Suppressor macrophage treated with lipopolysaccharide for 4 hours (primary cell): ENCODE measurements at regions not wholly inside any gene's neighbourhood (a gene's known extent, or its start where the extent isn't known, plus 50 kb on each side); places are given as distances from the start of the nearest gene placed in this dataset.
"Not testable (repeated sequence)": the region's sequence is repeated elsewhere in the genome, so short reads cannot be mapped to it uniquely, and the experiment has no call there.

Source experiments
- DNase-seq: peaks from one replicate; pipeline ENCODE4 v3.0.0-alpha.2; 2020

DNA sequence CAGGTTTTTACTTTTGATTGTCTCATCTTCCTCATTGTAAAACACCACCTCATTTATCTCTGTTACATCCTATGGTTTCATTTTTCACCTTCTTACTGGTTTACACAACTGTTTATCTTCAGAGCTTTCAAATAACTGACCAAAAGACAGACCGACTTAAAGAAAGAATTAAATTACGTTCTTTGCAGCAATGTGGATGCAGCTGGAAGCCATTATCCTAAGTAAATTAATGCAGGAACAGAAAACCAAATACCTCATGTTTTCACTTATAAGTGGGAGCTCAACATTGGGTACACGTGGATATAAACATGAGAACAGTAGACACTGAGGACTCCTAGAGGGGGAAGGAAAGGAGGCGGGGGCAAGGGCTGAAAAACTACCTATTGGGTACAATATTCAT lies 729.0 kb upstream of the USP15 start:
- no peak for DNase-seq

DNA sequence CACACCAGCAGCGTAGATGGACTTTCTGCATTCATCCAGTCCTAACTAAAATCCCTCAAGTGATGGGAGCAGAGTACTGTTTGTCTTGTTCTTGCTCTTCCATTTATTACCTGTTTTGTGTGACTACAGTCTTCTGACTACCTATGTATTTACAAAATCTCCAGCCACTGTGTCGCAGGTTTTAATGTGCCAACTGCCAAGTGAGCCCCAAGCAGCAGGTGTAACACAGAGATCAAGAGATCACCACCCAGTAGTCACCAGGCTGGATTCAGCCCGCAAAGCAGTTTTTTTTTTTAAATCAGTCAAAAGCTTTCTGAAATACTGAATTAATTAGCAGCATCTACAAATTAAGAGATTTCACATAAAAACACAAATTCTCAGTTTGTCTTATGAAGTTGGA lies 724.1 kb upstream of the USP15 start:
- DNase-seq, result no peak

GRCh38 chr12:61536525-61536924 lies 723.7 kb upstream of the USP15 start:
- DNase-seq, result no peak

GRCh38 chr12:61538951-61539350 lies 721.3 kb upstream of the USP15 start:
- DNase-seq, result no peak

DNA sequence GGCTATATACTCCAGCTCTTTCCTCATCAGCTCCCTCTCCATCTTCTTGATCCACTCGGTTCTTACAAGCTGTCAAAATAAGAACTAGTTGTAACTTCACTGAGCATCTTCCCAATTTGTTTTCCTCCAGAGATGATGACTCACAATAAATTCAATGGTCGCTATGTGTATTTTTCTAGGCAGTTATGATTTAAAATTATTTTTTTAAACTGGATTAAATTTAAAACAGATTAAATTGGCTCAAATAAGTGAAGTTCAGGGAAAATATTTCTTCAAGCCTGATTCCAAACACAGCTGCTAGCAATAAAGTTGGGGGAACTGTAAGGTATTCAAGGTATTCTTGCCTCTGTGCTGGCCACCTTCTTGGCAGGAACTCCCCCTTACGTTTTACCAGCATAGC lies 717.7 kb upstream of the USP15 start:
- no peak for DNase-seq

DNA sequence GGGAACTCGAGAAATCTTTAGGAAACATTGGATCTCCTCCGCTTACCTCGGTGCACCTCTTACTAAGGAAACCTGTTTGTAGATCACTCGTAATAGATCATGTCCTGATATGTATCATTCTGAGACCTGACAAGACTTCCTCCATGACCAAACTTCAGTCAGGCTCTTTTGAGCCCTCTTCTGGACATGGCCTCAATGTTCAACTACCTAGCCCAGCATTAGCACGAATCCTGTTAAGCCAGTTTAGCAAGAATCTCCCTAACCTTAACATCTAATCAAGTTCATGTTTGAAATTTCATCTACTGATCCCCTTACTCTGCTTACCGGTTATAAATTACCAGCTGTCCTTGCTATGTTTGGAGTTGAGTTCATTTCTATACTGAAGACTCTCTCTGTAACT lies 713.9 kb upstream of the USP15 start:
- DNase-seq, result no peak

GRCh38 chr12:61553091-61553490 lies 707.1 kb upstream of the USP15 start:
- DNase-seq, result no peak

- no peak for DNase-seq
These were observed 705.8 kb upstream of the USP15 start for GRCh38 chr12:61554268-61555008.

DNA sequence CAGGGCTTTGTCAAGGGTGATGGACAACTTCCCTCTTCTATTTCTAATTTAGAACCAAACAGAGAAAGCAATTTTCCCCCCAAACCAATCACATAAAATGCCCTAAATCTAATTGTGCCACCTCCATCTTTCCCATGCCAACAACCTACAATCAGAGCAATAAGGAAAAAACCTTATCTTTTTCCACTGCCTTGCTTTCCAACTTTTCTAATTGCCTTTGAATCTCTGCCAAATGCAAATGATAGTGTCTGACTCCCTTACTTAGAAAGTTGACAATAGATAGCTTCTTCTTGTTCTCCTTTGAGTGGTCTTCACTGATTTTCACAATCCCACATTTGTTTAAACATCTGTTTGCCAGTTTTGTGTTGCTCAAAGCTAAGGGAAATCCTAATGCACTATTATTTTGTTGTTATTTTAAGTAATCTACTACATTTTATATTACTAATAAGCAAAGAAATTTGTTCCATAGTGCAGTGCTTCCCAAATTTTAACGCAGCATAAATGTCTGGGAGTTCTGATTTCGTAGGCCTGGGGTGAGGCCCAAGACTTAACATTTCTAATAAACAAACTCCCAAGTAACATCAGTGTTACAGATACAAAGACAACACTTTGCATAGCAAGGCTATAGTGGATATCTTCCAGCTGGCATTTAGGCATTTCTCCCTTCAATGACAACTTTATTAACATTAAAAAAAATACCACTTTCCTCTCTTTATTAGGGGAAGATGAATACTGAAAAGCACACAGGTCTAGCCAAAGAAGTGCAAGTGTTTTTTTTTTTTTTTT lies 696.3 kb upstream of the USP15 start:
- no peak for DNase-seq

GRCh38 chr12:61564466-61564865 lies 695.7 kb upstream of the USP15 start:
- no peak for DNase-seq

- DNase-seq, result no peak
These were observed 694.0 kb upstream of the USP15 start for GRCh38 chr12:61566183-61566582.

DNA sequence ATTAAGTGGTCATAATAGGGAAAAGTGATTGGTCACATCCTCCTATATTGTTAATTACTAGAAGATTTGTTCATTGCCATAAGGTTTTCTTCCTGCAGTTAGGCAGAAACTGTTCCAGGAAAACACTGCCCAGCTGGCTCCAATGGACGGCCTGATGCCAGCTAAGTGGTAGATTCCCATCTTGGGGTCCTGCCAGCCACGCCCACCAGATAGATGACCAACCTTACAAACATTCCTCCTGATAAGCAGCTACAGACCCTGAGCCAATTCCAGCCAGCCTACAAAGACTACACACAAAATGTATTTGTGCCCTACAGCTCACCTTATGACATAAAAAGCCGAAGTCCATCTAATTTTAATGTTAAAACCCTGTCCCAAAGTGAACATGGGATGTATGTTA lies 685.9 kb upstream of the USP15 start:
- no peak for DNase-seq

DNA sequence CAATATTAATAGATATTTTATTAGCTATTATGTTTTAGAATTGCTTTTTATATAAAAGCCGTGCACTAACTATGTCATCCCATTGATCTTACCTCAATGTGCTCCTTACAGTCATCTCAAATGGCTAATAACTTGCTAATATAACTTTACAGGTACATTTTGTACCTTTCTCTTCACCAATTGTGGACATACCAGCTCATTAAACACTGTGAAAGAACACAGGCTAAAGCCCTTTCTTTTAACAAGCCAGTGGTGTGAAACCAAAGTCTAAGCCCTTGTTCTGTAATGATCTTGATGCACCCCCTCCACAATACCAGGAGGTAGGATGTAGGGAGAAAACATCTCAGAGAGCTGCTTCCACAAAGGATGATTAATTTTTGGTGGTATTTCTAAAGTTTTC lies 675.3 kb upstream of the USP15 start:
- DNase-seq, result no peak

- DNase-seq, result not testable (repeated sequence)
These were observed 669.3 kb upstream of the USP15 start for GRCh38 chr12:61590864-61591263.

DNA sequence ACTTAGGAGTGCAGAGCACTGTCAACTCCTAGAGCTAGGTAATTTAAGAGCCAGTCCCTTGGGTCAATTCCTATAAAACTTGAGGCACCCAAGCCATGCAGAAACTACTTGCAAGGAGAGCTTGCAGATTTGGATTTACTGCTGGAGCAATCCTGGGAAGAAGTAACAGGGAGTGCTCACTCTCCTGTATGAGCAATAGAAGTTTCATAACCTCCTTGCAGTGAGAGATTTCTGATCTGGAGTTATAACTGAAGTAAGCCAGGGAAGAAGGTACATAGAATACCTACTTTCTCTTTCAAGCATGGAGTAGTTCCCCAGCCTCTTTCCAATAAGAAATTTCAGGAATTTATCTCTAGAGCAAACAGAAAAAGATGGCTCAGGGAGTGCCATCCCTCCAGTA lies 650.1 kb upstream of the USP15 start:
- DNase-seq, result no peak

DNA sequence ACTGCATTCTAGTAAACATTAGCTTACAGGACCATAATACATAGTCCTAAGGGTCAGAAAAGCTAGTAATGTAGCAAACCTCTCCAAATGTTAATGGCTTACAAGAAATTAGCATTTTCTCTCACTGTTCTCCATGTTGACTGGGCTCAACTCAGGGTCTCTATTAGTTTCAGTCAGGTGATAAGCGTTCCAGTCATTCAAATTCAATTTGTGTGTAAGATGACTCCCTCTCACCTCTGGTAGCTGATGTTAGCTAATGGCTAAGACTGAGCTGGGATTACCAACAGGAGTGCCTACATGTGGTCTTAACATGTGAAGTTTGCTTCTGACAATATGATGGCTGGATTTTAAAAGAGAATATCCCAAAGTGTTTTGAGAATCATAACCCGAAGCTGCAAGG lies 630.5 kb upstream of the USP15 start:
- no peak for DNase-seq

GRCh38 chr12:61646639-61647038 lies 613.6 kb upstream of the USP15 start:
- no peak for DNase-seq

DNA sequence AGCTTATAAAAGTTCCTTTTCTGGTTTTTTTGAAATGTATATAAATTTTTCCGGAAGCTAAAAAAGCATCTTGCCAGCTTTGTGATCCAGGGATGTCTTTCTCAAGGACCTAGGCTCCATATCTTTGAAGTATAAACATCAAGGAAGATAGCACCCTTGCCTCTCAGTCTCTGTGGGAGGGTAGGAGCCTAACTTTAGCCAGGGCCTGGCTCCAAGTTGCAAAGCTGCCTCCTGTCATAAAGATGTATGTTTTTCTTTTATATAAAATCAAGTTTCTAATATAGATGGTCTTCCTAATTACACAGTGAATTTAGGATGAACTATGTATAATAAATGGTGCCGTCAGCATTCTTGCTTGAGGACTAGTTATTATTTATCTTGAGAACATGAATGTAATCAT lies 612.6 kb upstream of the USP15 start:
- no peak for DNase-seq

- DNase-seq, result no peak
These were observed 607.9 kb upstream of the USP15 start for GRCh38 chr12:61652265-61652664.

- peak; percentile 2 for DNase-seq
These were observed 605.5 kb upstream of the USP15 start for GRCh38 chr12:61654698-61655097.

DNA sequence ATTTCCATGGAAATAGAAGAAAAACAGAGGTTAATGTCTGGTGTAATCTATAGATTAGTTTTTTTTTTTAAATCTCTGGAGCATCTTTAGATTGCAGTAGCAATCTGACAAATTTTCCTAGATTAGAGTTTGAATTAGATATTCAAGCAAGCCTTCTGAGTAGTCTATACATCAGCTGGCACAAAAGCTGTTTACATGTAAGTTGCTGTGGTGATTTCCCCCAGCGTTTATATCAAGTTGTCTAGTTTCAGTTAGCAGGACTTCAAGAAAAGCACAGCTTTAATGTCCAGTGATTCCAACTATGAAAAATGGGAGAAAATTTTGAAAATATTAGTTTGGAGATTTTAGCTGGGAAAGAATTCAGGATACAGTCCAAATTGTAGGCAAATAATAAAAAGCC lies 605.0 kb upstream of the USP15 start:
- DNase-seq, result no peak

DNA sequence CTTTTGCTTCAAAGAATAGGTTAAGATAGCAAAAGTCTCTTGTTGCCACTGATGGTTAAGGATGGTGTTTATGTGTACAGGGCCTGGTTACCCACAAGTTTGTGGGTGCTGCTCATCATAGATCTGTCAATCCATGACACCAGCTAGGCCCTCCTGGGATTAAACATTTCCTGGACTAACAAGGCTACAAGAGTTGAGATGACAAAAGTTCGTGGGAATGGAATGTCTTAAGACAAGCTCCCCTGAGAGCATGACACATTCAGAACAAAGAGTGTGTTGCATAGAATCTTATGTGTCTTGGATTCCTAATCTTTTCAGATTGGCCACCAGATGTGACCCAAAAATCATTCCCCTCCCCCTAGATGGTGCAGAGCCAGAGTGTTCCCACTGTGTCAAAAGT lies 592.5 kb upstream of the USP15 start:
- no peak for DNase-seq

DNA sequence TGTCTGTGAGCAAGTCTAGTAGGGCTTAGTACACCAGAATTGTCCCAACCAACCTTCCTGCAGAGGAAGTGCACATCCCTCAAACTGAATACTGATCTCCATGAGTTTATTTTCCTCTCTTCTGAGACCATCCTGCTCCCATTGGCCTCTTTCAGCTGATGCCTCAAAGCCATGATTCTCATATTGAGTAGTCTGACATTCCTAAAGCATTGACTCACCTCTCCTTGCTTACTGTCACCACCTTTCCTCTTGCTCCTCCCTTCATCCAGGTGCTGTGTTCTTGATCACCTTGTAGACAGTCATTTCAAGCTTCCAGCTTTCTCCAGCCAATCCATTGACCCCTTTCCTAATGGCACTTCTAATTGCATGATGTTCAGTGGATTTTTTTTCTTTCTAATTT lies 583.7 kb upstream of the USP15 start:
- no peak for DNase-seq

DNA sequence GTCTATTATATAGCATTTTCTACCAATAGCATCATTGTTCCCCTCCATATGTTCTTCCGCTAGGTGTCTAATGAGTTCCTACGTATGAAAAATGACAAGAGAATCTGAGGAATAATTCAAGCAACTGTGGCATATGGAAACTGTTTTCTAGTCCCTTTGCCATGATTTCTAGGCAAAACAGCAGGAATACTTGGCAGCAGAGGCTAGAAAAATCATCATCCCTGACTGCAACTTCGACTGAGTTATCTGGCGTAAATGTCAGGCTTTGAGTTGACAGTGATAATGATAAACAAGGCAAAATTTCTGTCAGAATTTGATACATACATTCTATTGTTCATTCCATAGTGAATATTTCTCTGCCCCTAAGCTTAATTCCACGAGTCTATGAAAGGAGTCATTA lies 572.8 kb upstream of the USP15 start:
- DNase-seq, result no peak

DNA sequence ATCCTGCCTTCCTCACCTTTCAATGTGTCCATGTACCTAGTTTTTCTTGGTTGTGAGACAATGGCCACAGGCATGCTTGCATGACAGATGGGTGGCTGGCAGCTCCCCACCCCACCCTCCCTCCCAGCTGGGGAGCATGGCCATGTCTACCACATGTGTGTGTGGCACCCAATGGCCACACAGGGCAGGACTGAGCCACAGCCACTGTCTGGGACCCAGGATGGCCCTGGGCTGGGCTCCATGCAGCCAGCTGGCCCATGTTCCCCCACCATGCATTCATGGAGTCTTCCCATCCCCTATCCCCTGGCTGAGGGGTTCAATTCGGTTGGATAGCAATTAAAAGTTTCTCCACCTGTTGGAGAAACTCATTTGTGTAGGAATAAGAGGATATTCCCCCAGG lies 566.0 kb upstream of the USP15 start:
- no peak for DNase-seq
